ENCODE measurements at regions not wholly inside any gene's neighbourhood (a gene's known extent, or its start where the extent isn't known, plus 50 kb on each side); places are given as distances from the start of the nearest gene placed in this dataset.

- no TSS peak for BruUV-seq (replicated peaks)
- intact Hi-C loops (cut with micrococcal nuclease; ENCODE audit: unreplicated experiment) = loop anchor here (5.0 to 10.0 kb wide), 2 partner anchors 51 to 877 kb away; no protein-coding TSS in a partner anchor
- no peak for TF ChIP-seq CTCF (IDR thresholded peaks at IDR 0.05; ENCODE audit: unreplicated experiment)
- no peak for DNase-seq
- Mint-ChIP-seq H3K4me3 (ENCODE audit: low read depth, unreplicated experiment) (peak overlapping the region; percentile 87), H3K36me3 (ENCODE audit: insufficient read depth, unreplicated experiment) (peaks cover 23% of the 10 kb centered on the region), H3K27me3 (ENCODE audit: unreplicated experiment) (no peaks in the 10 kb centered on the region), H3K27ac (ENCODE audit: unreplicated experiment) (no peak overlapping the region), H3K4me1 (ENCODE audit: low read depth, unreplicated experiment) (peaks cover 21% of the 10 kb centered on the region), H3K9me3 (ENCODE audit: low read depth, unreplicated experiment) (peaks cover 5% of the 10 kb centered on the region)
- CTCF ChIA-PET = interaction anchor here (0.8 kb wide), 1 partner anchor 70 kb away, joined by 3 read pairs; no protein-coding TSS in a partner anchor
These were observed 916.5 kb downstream of the AACS start for GRCh38 chr12:125981610-125982253.

GRCh38 chr12:125983094-125983783, 918.0 kb downstream of the AACS start:
- H3K9me3 Mint-ChIP-seq (ENCODE audit: low read depth, unreplicated experiment) = peaks cover 5% of the 10 kb centered on the region
- peak overlapping the region; percentile 87 for H3K4me3 Mint-ChIP-seq (ENCODE audit: low read depth, unreplicated experiment)
- H3K4me1 Mint-ChIP-seq (ENCODE audit: low read depth, unreplicated experiment) = peaks cover 21% of the 10 kb centered on the region
- intact Hi-C loops (cut with micrococcal nuclease; ENCODE audit: unreplicated experiment) = loop anchor here (1.0 to 10.0 kb wide), 3 partner anchors 49 to 878 kb away; no protein-coding TSS in a partner anchor
- no peak for TF ChIP-seq CTCF (IDR thresholded peaks at IDR 0.05; ENCODE audit: unreplicated experiment)
- peak; percentile 93 for DNase-seq
- CTCF ChIA-PET = interaction anchor here (0.6 to 1.3 kb wide), 3 partner anchors 67 to 511 kb away, joined by 3 to 4 read pairs (median 4); no protein-coding TSS in a partner anchor
- BruUV-seq (replicated peaks) = no TSS peak
- H3K36me3 Mint-ChIP-seq (ENCODE audit: insufficient read depth, unreplicated experiment) = peaks cover 23% of the 10 kb centered on the region
- H3K27ac Mint-ChIP-seq (ENCODE audit: unreplicated experiment) = peak overlapping the region; percentile 84
- H3K27me3 Mint-ChIP-seq (ENCODE audit: unreplicated experiment) = no peaks in the 10 kb centered on the region

- H3K27ac Mint-ChIP-seq (ENCODE audit: unreplicated experiment) = peak overlapping the region; percentile 84
- peaks cover 21% of the 10 kb centered on the region for H3K4me1 Mint-ChIP-seq (ENCODE audit: low read depth, unreplicated experiment)
- intact Hi-C loops (cut with micrococcal nuclease; ENCODE audit: unreplicated experiment) = loop anchor here (1.0 to 10.0 kb wide), 3 partner anchors 48 to 879 kb away; no protein-coding TSS in a partner anchor
- DNase-seq = peak; percentile 38
- no peaks in the 10 kb centered on the region for H3K27me3 Mint-ChIP-seq (ENCODE audit: unreplicated experiment)
- H3K4me3 Mint-ChIP-seq (ENCODE audit: low read depth, unreplicated experiment) = peak overlapping the region; percentile 87
- TF ChIP-seq CTCF (IDR thresholded peaks at IDR 0.05; ENCODE audit: unreplicated experiment) = no peak
- H3K36me3 Mint-ChIP-seq (ENCODE audit: insufficient read depth, unreplicated experiment) = peaks cover 23% of the 10 kb centered on the region
- no TSS peak for BruUV-seq (replicated peaks)
- H3K9me3 Mint-ChIP-seq (ENCODE audit: low read depth, unreplicated experiment) = peaks cover 2% of the 10 kb centered on the region
- CTCF ChIA-PET = interaction anchor here (1.3 kb wide), 2 partner anchors 66 to 68 kb away, joined by 3 to 4 read pairs; no protein-coding TSS in a partner anchor
These were observed 918.7 kb downstream of the AACS start for GRCh38 chr12:125983784-125984500.

- TF ChIP-seq CTCF (IDR thresholded peaks at IDR 0.05; ENCODE audit: unreplicated experiment) = no peak
- Mint-ChIP-seq H3K27me3 (ENCODE audit: unreplicated experiment) (no peaks in the 10 kb centered on the region), H3K4me1 (ENCODE audit: low read depth, unreplicated experiment) (peaks cover 8% of the 10 kb centered on the region), H3K9me3 (ENCODE audit: low read depth, unreplicated experiment) (no peaks in the 10 kb centered on the region), H3K36me3 (ENCODE audit: insufficient read depth, unreplicated experiment) (peaks cover 9% of the 10 kb centered on the region), H3K4me3 (ENCODE audit: low read depth, unreplicated experiment) (no peak overlapping the region), H3K27ac (ENCODE audit: unreplicated experiment) (no peak overlapping the region)
- DNase-seq = no peak
- no TSS peak for BruUV-seq (replicated peaks)
- CTCF ChIA-PET = no interaction called here
- intact Hi-C loops (cut with micrococcal nuclease; ENCODE audit: unreplicated experiment) = loop anchor here (10.0 kb wide), 1 partner anchor 884 kb away; no protein-coding TSS in a partner anchor
These were observed 923.3 kb downstream of the AACS start for GRCh38 chr12:125988545-125988944.
